Activated naive CD8-positive, alpha-beta T cell treated with anti-CD3 and anti-CD28 coated beads, Interleukin-2, amount 10 ng/mL, durations not matched to agents 7 days and 5 days (primary cell): ENCODE measurements at regions not wholly inside any gene's neighbourhood (a gene's known extent, or its start where the extent isn't known, plus 50 kb on each side); places are given as distances from the start of the nearest gene placed in this dataset.
A peak's percentile ranks its signal among the peaks of the same experiment; 100 is the strongest.

Experiments used
- ATAC-seq: fragments of 150-1000 bp; cut with Tn5 transposase; one replicate; pipeline ENCODE4 v1.10.0; 2021; ENCODE audit warnings: low read depth, moderate library complexity
- POLR2A ChIA-PET: fragments of 350-600 bp; sonication (Branson Sonifier 250); formaldehyde crosslinking; loops from one replicate; lab custom pipeline; 2021; ENCODE audit warnings: antibody characterized with exemption; lab: Charles Lee
- DNase-seq: peaks from one replicate; pipeline ENCODE4 v3.0.0; 2021
- H3K27ac Mint-ChIP-seq: one replicate; pipeline ENCODE4 v1.8.0; 2022; ENCODE audit warnings: mild to moderate bottlenecking, mixed read lengths
- H3K27me3 Mint-ChIP-seq: one replicate; pipeline ENCODE4 v1.8.0; 2022; ENCODE audit warnings: mild to moderate bottlenecking, moderate library complexity, mixed read lengths
- H3K36me3 Mint-ChIP-seq: one replicate; pipeline ENCODE4 v1.8.0; 2021; ENCODE audit warnings: mild to moderate bottlenecking, mixed read lengths
- H3K4me1 Mint-ChIP-seq: one replicate; pipeline ENCODE4 v1.8.0; 2021; ENCODE audit warnings: mixed read lengths
- H3K4me3 Mint-ChIP-seq: one replicate; pipeline ENCODE4 v1.8.0; 2022; ENCODE audit warnings: mild to moderate bottlenecking, moderate library complexity, mixed read lengths
- H3K9me3 Mint-ChIP-seq: one replicate; pipeline ENCODE4 v1.8.0; 2021; ENCODE audit warnings: mixed read lengths

DNA sequence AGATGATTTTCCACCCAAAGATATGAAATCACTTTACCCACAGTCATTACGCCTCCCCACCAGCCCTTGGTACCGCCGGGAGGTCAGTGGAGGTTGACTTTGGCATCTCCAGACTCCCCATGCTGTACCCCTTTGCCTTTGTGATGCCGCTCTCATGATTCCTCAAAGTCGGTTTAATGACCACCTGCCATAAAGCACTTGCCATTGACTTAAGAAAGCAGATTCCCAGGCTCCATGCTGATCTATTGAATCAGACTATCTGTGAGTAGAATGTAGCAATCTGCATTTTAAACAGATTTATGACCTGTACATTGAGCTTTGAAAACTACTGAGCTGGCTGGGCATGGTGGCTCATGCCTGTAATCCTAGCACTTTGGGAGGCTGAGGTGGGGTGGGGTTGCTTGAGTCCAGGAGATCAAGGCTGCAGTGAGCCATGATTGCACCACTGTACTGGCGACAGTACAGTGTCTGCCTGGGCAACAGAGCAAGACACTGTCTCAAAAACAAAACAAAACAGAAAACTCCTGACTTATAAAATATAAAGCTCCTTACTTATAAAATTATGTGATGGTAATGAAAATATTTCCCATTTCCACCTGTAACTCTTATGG, 235.2 kb downstream of the KLF5 start:
- Mint-ChIP-seq H3K9me3 (no peaks in the 10 kb centered on the region), H3K27me3 (peaks cover 15% of the 10 kb centered on the region), H3K27ac (no peak overlapping the region), H3K4me1 (peaks cover 1% of the 10 kb centered on the region), H3K4me3 (no peak overlapping the region), H3K36me3 (no peaks in the 10 kb centered on the region)
- ATAC-seq (no peak), DNase-seq (no peak)
- POLR2A ChIA-PET, result no interaction called here

- POLR2A ChIA-PET, result no interaction called here
- ATAC-seq, result no peak
These were observed 233.3 kb downstream of the KLF5 start for GRCh38 chr13:73292127-73292526.

GRCh38 chr13:73290844-73291243, 232.0 kb downstream of the KLF5 start:
- peaks cover 3% of the 10 kb centered on the region for H3K9me3 Mint-ChIP-seq
- peaks cover 15% of the 10 kb centered on the region for H3K27me3 Mint-ChIP-seq
- H3K27ac Mint-ChIP-seq, result no peak overlapping the region
- POLR2A ChIA-PET, result no interaction called here
- H3K4me3 Mint-ChIP-seq, result no peak overlapping the region
- no peak for DNase-seq
- no peak for ATAC-seq
- peaks cover 1% of the 10 kb centered on the region for H3K36me3 Mint-ChIP-seq
- no peaks in the 10 kb centered on the region for H3K4me1 Mint-ChIP-seq

More at GRCh38 chr13:73292127-73292526, 233.3 kb downstream of the KLF5 start:
- Mint-ChIP-seq H3K4me3 (no peak overlapping the region), H3K36me3 (no peaks in the 10 kb centered on the region), H3K4me1 (peaks cover 1% of the 10 kb centered on the region), H3K27ac (no peak overlapping the region), H3K9me3 (peaks cover 1% of the 10 kb centered on the region), H3K27me3 (peaks cover 15% of the 10 kb centered on the region)
- DNase-seq, result no peak

GRCh38 chr13:73288596-73288995, 229.8 kb downstream of the KLF5 start:
- no peak overlapping the region for H3K27ac Mint-ChIP-seq
- POLR2A ChIA-PET, result no interaction called here
- H3K27me3 Mint-ChIP-seq, result peaks cover 13% of the 10 kb centered on the region
- no peak for ATAC-seq
- no peak overlapping the region for H3K4me3 Mint-ChIP-seq
- no peak for DNase-seq
- no peaks in the 10 kb centered on the region for H3K4me1 Mint-ChIP-seq
- peaks cover 1% of the 10 kb centered on the region for H3K36me3 Mint-ChIP-seq
- peaks cover 6% of the 10 kb centered on the region for H3K9me3 Mint-ChIP-seq

- H3K36me3 Mint-ChIP-seq, result peaks cover 1% of the 10 kb centered on the region
- peaks cover 13% of the 10 kb centered on the region for H3K27me3 Mint-ChIP-seq
- H3K9me3 Mint-ChIP-seq, result peaks cover 10% of the 10 kb centered on the region
- no peak for ATAC-seq
- H3K4me1 Mint-ChIP-seq, result no peaks in the 10 kb centered on the region
- POLR2A ChIA-PET, result no interaction called here
- H3K27ac Mint-ChIP-seq, result no peak overlapping the region
- DNase-seq, result no peak
- no peak overlapping the region for H3K4me3 Mint-ChIP-seq
These were observed 229.0 kb downstream of the KLF5 start for GRCh38 chr13:73287831-73288230.

DNA sequence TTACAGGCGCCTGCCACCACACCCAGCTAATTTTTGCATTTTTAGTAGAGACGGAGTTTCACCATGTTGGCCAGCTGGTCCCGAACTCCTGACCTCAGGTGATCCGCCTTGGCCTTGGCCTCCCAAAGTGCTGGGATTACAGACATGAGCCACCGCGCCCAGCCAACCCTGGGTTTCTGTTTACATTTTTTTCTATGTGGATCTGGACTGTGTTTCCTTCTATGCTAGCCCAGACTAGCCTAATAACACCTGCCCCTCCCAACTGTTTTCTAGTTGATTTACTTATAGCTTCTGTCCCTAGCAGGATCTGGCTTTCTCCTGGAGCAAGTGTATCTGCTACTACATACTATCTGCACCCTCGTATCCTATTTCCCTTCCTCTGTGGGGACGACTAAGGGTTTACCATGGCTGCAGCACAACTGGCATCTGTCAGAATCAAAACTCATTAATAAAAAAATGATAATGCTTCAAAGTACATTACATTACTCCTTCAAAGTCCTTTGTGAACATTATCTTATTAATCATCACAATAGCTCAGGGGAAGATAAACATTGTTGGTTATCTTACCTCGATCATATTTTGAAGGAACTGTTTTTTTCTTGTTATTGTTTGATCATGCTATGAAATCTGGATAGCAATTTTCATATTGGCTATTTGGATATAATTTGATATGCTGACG, 228.3 kb downstream of the KLF5 start:
- Mint-ChIP-seq H3K9me3 (peaks cover 10% of the 10 kb centered on the region), H3K27ac (no peak overlapping the region), H3K4me3 (no peak overlapping the region), H3K4me1 (no peaks in the 10 kb centered on the region), H3K36me3 (peaks cover 1% of the 10 kb centered on the region), H3K27me3 (peaks cover 11% of the 10 kb centered on the region)
- DNase-seq, result no peak
- no peak for ATAC-seq
- POLR2A ChIA-PET, result no interaction called here

- Mint-ChIP-seq H3K4me3 (no peak overlapping the region), H3K27ac (no peak overlapping the region), H3K9me3 (peaks cover 13% of the 10 kb centered on the region), H3K36me3 (peaks cover 1% of the 10 kb centered on the region), H3K4me1 (no peaks in the 10 kb centered on the region), H3K27me3 (peaks cover 4% of the 10 kb centered on the region)
- ATAC-seq (no peak), DNase-seq (no peak)
- POLR2A ChIA-PET, result no interaction called here
These were observed 227.4 kb downstream of the KLF5 start for GRCh38 chr13:73286177-73286576.

DNA sequence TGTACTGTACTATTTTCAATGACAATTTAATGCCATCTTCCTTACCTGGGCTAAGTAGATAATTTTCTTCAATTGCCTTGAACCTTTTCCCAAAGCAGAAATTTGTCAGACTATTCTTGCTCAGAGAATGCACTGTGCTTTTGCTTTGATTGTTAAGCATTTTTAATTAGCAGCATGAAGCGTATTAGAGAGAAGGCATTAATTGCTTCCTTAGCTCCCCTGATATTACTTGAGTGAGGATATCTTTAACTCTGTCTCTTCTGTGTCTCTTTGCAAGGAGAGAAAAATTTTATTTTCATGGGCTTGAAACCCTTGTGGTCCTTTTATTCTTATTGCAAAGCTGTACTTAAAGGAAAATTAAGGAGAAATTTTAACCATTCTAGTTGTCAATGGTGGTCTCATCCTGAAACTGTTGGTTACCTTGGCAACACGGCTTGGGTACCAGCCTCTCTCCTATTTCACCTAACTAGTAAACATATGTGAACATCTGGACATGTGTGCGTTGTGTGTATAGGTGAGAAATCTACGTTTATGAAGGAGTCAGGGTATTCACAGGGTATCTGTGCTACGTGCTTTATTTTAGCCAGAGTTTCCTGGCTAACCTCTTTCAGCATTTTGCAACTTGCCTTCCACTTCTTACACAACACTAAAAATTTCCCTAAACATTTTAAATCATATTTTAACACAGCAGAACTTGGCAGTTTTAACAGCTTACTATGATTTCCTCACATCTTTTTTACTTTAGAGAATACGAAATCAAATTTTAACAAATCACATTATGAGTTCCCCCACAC, 225.5 kb downstream of the KLF5 start:
- peaks cover 14% of the 10 kb centered on the region for H3K9me3 Mint-ChIP-seq

DNA sequence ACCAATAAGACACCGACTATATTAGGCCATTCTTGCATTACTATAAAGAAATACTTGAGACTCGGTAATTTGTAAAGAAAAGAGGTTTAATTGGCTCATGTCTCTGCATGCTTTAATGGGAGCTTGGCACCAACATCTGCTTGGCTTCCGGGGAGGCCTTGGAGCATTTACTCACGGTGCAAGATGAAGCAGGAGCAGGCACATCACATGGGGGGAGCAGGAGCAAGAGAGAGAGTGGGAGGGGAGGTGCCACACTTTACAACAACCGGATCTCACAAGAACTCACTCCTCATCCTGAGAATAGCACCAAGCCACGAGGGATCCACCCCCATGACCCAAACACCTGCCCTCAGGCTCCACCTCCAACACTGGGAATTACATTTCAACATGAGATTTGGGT, 224.8 kb downstream of the KLF5 start:
- H3K4me1 Mint-ChIP-seq, result peaks cover 3% of the 10 kb centered on the region
- H3K27ac Mint-ChIP-seq, result no peak overlapping the region
- H3K27me3 Mint-ChIP-seq, result no peaks in the 10 kb centered on the region
- no peak for ATAC-seq
- H3K36me3 Mint-ChIP-seq, result peaks cover 7% of the 10 kb centered on the region
- no peak overlapping the region for H3K4me3 Mint-ChIP-seq
- DNase-seq, result no peak
- peaks cover 18% of the 10 kb centered on the region for H3K9me3 Mint-ChIP-seq
- POLR2A ChIA-PET, result no interaction called here

More for the DNA sequence above, 225.5 kb downstream of the KLF5 start:
- Mint-ChIP-seq H3K36me3 (peaks cover 1% of the 10 kb centered on the region), H3K27me3 (no peaks in the 10 kb centered on the region), H3K4me1 (no peaks in the 10 kb centered on the region), H3K4me3 (no peak overlapping the region), H3K27ac (no peak overlapping the region)
- no peak for DNase-seq
- POLR2A ChIA-PET, result no interaction called here
- no peak for ATAC-seq

DNA sequence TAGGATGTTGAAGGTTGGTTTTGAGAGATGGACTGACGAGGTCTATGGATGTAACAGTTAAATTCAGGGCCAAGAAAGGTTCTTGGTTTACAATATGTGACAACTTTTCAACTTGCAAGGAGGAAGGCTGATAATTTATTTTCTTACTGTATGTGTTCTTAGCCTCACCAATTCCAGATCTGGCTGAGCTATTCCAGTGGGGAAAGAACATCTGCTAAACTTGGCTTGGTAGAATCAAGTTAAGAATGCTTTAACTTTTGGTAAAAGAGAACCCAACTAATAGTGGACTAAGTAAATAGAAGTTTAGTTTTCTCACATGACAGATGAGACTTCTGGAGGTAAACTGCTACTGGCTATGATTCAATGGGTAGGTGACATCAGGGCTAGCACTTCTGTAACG, 222.9 kb downstream of the KLF5 start:
- Mint-ChIP-seq H3K36me3 (peaks cover 14% of the 10 kb centered on the region), H3K4me3 (no peak overlapping the region), H3K27me3 (no peaks in the 10 kb centered on the region), H3K27ac (no peak overlapping the region), H3K9me3 (peaks cover 25% of the 10 kb centered on the region), H3K4me1 (peaks cover 14% of the 10 kb centered on the region)
- no peak for ATAC-seq
- POLR2A ChIA-PET, result no interaction called here
- DNase-seq, result no peak

DNA sequence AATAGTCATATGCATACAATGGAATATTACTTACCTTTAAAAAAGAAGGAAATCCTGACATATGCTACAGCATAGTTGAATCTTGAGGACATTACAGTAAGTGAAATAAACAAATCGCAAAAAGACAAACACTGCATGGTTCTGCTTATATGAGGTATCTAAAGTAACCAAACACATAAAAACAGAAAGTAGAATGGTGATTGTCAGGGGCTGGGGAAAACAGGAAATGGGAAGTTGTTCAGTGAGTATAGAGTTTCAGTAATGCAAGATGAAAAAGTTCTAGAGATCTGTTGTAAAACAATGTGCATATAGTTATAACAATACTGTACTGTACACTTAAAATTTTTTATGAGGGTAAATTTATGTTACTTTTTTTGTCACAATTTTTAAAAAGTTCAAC, 219.4 kb downstream of the KLF5 start:
- DNase-seq (no peak), ATAC-seq (no peak)
- Mint-ChIP-seq H3K36me3 (peaks cover 24% of the 10 kb centered on the region), H3K27me3 (no peaks in the 10 kb centered on the region), H3K4me3 (no peak overlapping the region), H3K9me3 (peaks cover 25% of the 10 kb centered on the region), H3K27ac (no peak overlapping the region), H3K4me1 (peaks cover 30% of the 10 kb centered on the region)
- POLR2A ChIA-PET, result no interaction called here

- POLR2A ChIA-PET, result interaction anchor here (1.5 kb wide), 1 partner anchor 46 kb away, joined by 4 read pairs; no protein-coding TSS in a partner anchor
- Mint-ChIP-seq H3K4me3 (peak overlapping the region; percentile 50), H3K36me3 (peaks cover 32% of the 10 kb centered on the region), H3K27ac (peak overlapping the region; percentile 84), H3K27me3 (no peaks in the 10 kb centered on the region), H3K9me3 (peaks cover 20% of the 10 kb centered on the region), H3K4me1 (peaks cover 33% of the 10 kb centered on the region)
- DNase-seq (no peak), ATAC-seq (peak; percentile 95)
These were observed 216.4 kb downstream of the KLF5 start for GRCh38 chr13:73275163-73275562.

DNA sequence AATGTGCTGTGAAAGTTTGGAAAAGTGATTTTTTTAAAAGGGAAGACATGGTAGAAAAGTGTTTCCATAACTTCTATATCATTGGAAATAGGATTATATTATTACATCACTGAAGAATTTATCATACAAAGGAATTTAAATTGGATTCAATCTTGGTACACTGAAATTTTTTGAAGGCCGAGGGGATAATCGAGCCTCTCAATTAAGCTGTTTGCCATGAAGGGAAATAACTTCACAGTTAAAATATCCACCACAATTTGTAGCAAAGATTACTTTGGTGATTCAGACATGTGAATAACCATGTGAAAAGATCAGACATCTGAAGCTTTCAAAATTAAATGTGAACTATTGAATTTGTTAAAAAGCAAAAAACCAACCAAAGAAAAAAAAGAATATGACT, 215.3 kb downstream of the KLF5 start:
- Mint-ChIP-seq H3K36me3 (peaks cover 39% of the 10 kb centered on the region), H3K4me3 (peak overlapping the region; percentile 50), H3K27me3 (no peaks in the 10 kb centered on the region), H3K4me1 (peaks cover 33% of the 10 kb centered on the region), H3K9me3 (peaks cover 24% of the 10 kb centered on the region), H3K27ac (peak overlapping the region; percentile 84)
- ATAC-seq (no peak), DNase-seq (no peak)
- POLR2A ChIA-PET, result interaction anchor here (1.5 kb wide), 1 partner anchor 45 kb away, joined by 4 read pairs; no protein-coding TSS in a partner anchor
